ENCODE measurements at regions not wholly inside any gene's neighbourhood (a gene's known extent, or its start where the extent isn't known, plus 50 kb on each side); places are given as distances from the start of the nearest gene placed in this dataset.

- Histone ChIP-seq H3K9me3 (no peaks in the 10 kb centered on the region), H3K27ac (no peak overlapping the region), H3K4me1 (no peaks in the 10 kb centered on the region), H3K36me3 (no peaks in the 10 kb centered on the region), H3K27me3 (no peaks in the 10 kb centered on the region), H3K4me3 (no peak overlapping the region)
- intact Hi-C loops (cut with DNase I) = no loop called here
- TF ChIP-seq POLR2A (IDR thresholded peaks at IDR 0.05) (no peak), CTCF (IDR thresholded peaks at IDR 0.05) (no peak)
- no peak for DNase-seq
- no peak for ATAC-seq
- 67 to 72% (median 71%) methylated on average over 4 of the region's 4 CpGs for WGBS, 4 donors
These were observed 272.5 kb upstream of the TRAM1L1 start for GRCh38 chr4:117357866-117358265.

- TF ChIP-seq POLR2A (IDR thresholded peaks at IDR 0.05) (no peak), CTCF (IDR thresholded peaks at IDR 0.05) (no peak)
- Histone ChIP-seq H3K27ac (no peak overlapping the region), H3K4me1 (no peaks in the 10 kb centered on the region), H3K4me3 (no peak overlapping the region), H3K9me3 (no peaks in the 10 kb centered on the region), H3K27me3 (no peaks in the 10 kb centered on the region), H3K36me3 (no peaks in the 10 kb centered on the region)
- ATAC-seq (no peak), DNase-seq (no peak)
- WGBS, 4 donors = 67 to 77% (median 69%) methylated on average over 4 of the region's 4 CpGs
- intact Hi-C loops (cut with DNase I) = no loop called here
These were observed 285.7 kb upstream of the TRAM1L1 start for GRCh38 chr4:117370944-117371668.

GRCh38 chr4:117375101-117375500 is 289.7 kb upstream of the TRAM1L1 start:
- Histone ChIP-seq H3K27me3 (no peaks in the 10 kb centered on the region), H3K4me1 (no peaks in the 10 kb centered on the region), H3K4me3 (no peak overlapping the region), H3K9me3 (no peaks in the 10 kb centered on the region), H3K27ac (no peak overlapping the region), H3K36me3 (no peaks in the 10 kb centered on the region)
- ATAC-seq (no peak), DNase-seq (no peak)
- 36 to 54% (median 47%) methylated on average over 3 of the region's 3 CpGs for WGBS, 4 donors
- no peak for TF ChIP-seq POLR2A (IDR thresholded peaks at IDR 0.05)
- no peak for TF ChIP-seq CTCF (IDR thresholded peaks at IDR 0.05)
- intact Hi-C loops (cut with DNase I) = no loop called here

GRCh38 chr4:117376692-117377091 is 291.3 kb upstream of the TRAM1L1 start:
- H3K4me1 ChIP-seq = no peaks in the 10 kb centered on the region
- intact Hi-C loops (cut with DNase I) = no loop called here
- no peak overlapping the region for H3K4me3 ChIP-seq
- TF ChIP-seq CTCF (IDR thresholded peaks at IDR 0.05) (no peak), POLR2A (IDR thresholded peaks at IDR 0.05) (no peak)
- no peaks in the 10 kb centered on the region for H3K27me3 ChIP-seq
- ATAC-seq (no peak), DNase-seq (no peak)
- no peaks in the 10 kb centered on the region for H3K36me3 ChIP-seq
- H3K27ac ChIP-seq = no peak overlapping the region
- no peaks in the 10 kb centered on the region for H3K9me3 ChIP-seq
